Activated CD4-positive, alpha-beta T cell treated with anti-CD3 and anti-CD28 coated beads for 36 hours (primary cell): ENCODE measurements at regions not wholly inside any gene's neighbourhood (a gene's known extent, or its start where the extent isn't known, plus 50 kb on each side); places are given as distances from the start of the nearest gene placed in this dataset.
"Not testable (repeated sequence)": the region's sequence is repeated elsewhere in the genome, so short reads cannot be mapped to it uniquely, and the experiment has no call there.

ENCODE experiments used
- ATAC-seq: fragments of 200-7000 bp; cut with Tn5 transposase; one replicate; pipeline ENCODE4 v1.10.0; 2021; ENCODE audit warnings: mild to moderate bottlenecking, moderate library complexity
- CTCF ChIA-PET: fragments of 350-600 bp; sonication (Branson Sonifier 250); formaldehyde crosslinking; loops from one replicate; lab custom pipeline; 2021; ENCODE audit warnings: antibody characterized with exemption; lab: Charles Lee
- POLR2A ChIA-PET: fragments of 350-600 bp; sonication (Branson Sonifier 250); formaldehyde crosslinking; loops from one replicate; lab custom pipeline; 2021; ENCODE audit warnings: antibody characterized with exemption, inconsistent platforms; lab: Charles Lee
- DNase-seq: peaks from one replicate; pipeline ENCODE4 v3.0.0-alpha.2; 2020
- H3K27ac Mint-ChIP-seq: one replicate; pipeline ENCODE4 v1.8.0; 2021; ENCODE audit warnings: mixed read lengths
- H3K27me3 Mint-ChIP-seq: one replicate; pipeline ENCODE4 v1.8.0; 2021; ENCODE audit warnings: mixed read lengths
- H3K36me3 Mint-ChIP-seq: one replicate; pipeline ENCODE4 v1.8.0; 2021; ENCODE audit warnings: low read depth, mixed read lengths
- H3K4me1 Mint-ChIP-seq: one replicate; pipeline ENCODE4 v1.8.0; 2021; ENCODE audit warnings: mixed read lengths
- H3K4me3 Mint-ChIP-seq: one replicate; pipeline ENCODE4 v1.8.0; 2021; ENCODE audit warnings: mild to moderate bottlenecking, moderate library complexity, mixed read lengths
- H3K9me3 Mint-ChIP-seq: one replicate; pipeline ENCODE4 v1.8.0; 2021; ENCODE audit warnings: low read depth, mixed read lengths
- intact Hi-C, 2 experiments: fragments of 100-400 bp; cut with DNase I in 1 of 2; cut with micrococcal nuclease in 1 of 2; formaldehyde crosslinking; loops; one replicate each; pipeline versions ENCODE4 v1.14.2 to v1.15.1; 2022 to 2024; cut with DNase I, micrococcal nuclease

GRCh38 chr10:56507033-56507432 is 146.0 kb upstream of the ZWINT start:
- DNase-seq (no peak), ATAC-seq (no peak)
- Mint-ChIP-seq H3K27me3 (no peaks in the 10 kb centered on the region), H3K36me3 (no peaks in the 10 kb centered on the region), H3K27ac (no peak overlapping the region), H3K4me1 (no peaks in the 10 kb centered on the region), H3K4me3 (no peak overlapping the region), H3K9me3 (no peaks in the 10 kb centered on the region)
- CTCF ChIA-PET: no interaction called here
- intact Hi-C loops: no loop called here
- POLR2A ChIA-PET: no interaction called here

- no peak overlapping the region for H3K4me3 Mint-ChIP-seq
- no peaks in the 10 kb centered on the region for H3K9me3 Mint-ChIP-seq
- H3K4me1 Mint-ChIP-seq: no peaks in the 10 kb centered on the region
- H3K36me3 Mint-ChIP-seq: no peaks in the 10 kb centered on the region
- DNase-seq (no peak), ATAC-seq (no peak)
- CTCF ChIA-PET: no interaction called here
- no peaks in the 10 kb centered on the region for H3K27me3 Mint-ChIP-seq
- intact Hi-C loops: no loop called here
- H3K27ac Mint-ChIP-seq: no peak overlapping the region
- POLR2A ChIA-PET: no interaction called here
Measured at GRCh38 chr10:56505555-56505954, 144.5 kb upstream of the ZWINT start.

GRCh38 chr10:56496186-56496486 is 135.1 kb upstream of the ZWINT start:
- no peak for ATAC-seq
- Mint-ChIP-seq H3K27me3 (no peaks in the 10 kb centered on the region), H3K36me3 (no peaks in the 10 kb centered on the region), H3K4me1 (no peaks in the 10 kb centered on the region), H3K9me3 (peaks cover 8% of the 10 kb centered on the region), H3K4me3 (no peak overlapping the region), H3K27ac (no peak overlapping the region)
- ChIA-PET POLR2A (no interaction called here), CTCF (no interaction called here)
- DNase-seq: no peak
- intact Hi-C loops: no loop called here

DNA sequence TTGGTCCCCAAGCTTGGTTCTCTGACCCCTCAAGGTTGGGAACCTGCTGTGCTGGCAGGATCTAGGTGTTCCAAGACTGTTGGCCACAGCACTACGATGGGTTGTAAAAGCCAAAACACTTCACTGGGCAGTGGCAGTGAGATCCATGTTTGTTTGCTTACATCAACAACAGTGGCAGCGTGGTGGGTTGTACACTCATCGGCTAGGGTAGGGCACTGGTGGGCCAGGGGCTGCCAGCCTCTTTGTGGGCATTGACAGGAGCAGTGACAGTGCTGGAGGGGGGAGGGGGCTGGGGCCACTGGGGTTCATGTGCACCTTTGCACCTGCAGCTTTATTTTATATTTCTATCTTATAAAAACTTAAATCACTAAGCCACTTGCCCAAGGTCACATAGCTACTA is 126.7 kb upstream of the ZWINT start:
- ChIA-PET POLR2A (no interaction called here), CTCF (no interaction called here)
- Mint-ChIP-seq H3K4me3 (no peak overlapping the region), H3K36me3 (no peaks in the 10 kb centered on the region), H3K27me3 (no peaks in the 10 kb centered on the region), H3K27ac (no peak overlapping the region), H3K9me3 (peaks cover 3% of the 10 kb centered on the region), H3K4me1 (no peaks in the 10 kb centered on the region)
- intact Hi-C loops: no loop called here
- no peak for ATAC-seq
- DNase-seq: no peak

- ATAC-seq (no peak), DNase-seq (no peak)
- intact Hi-C loops: no loop called here
- ChIA-PET POLR2A (no interaction called here), CTCF (no interaction called here)
- Mint-ChIP-seq H3K27ac (no peak overlapping the region), H3K4me3 (no peak overlapping the region), H3K9me3 (no peaks in the 10 kb centered on the region), H3K36me3 (no peaks in the 10 kb centered on the region), H3K27me3 (no peaks in the 10 kb centered on the region), H3K4me1 (no peaks in the 10 kb centered on the region)
Measured at GRCh38 chr10:56481521-56482091, 120.5 kb upstream of the ZWINT start.

DNA sequence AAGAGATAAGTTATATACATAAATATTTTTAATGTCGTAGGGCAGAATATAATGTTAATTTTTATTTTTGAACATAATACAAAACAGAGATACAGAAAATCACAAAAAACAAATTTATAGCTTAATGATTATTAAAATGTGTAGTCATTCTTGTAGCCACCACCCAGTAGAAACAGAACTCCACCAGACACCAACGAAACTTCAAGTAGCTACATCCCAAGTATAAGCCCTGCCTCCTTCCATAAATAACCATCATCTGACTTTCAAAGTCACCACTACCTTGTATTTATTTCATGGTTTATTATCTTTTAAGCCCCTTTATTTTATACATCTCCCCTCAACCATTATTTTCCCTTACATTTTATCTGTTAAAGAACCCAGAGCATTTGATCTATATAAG is 111.9 kb upstream of the ZWINT start:
- H3K27ac Mint-ChIP-seq: no peak overlapping the region
- peaks cover 3% of the 10 kb centered on the region for H3K9me3 Mint-ChIP-seq
- no peaks in the 10 kb centered on the region for H3K27me3 Mint-ChIP-seq
- POLR2A ChIA-PET: no interaction called here
- H3K4me3 Mint-ChIP-seq: no peak overlapping the region
- intact Hi-C loops: no loop called here
- CTCF ChIA-PET: no interaction called here
- H3K36me3 Mint-ChIP-seq: no peaks in the 10 kb centered on the region
- no peak for ATAC-seq
- DNase-seq: no peak
- H3K4me1 Mint-ChIP-seq: no peaks in the 10 kb centered on the region

GRCh38 chr10:56470701-56471100 is 109.6 kb upstream of the ZWINT start:
- H3K4me3 Mint-ChIP-seq: no peak overlapping the region
- H3K4me1 Mint-ChIP-seq: no peaks in the 10 kb centered on the region
- ChIA-PET CTCF (no interaction called here), POLR2A (no interaction called here)
- DNase-seq (no peak), ATAC-seq (no peak)
- peaks cover 3% of the 10 kb centered on the region for H3K9me3 Mint-ChIP-seq
- intact Hi-C loops: no loop called here
- H3K27ac Mint-ChIP-seq: no peak overlapping the region
- H3K36me3 Mint-ChIP-seq: no peaks in the 10 kb centered on the region
- H3K27me3 Mint-ChIP-seq: no peaks in the 10 kb centered on the region

GRCh38 chr10:56469482-56469881 is 108.4 kb upstream of the ZWINT start:
- intact Hi-C loops: no loop called here
- Mint-ChIP-seq H3K4me3 (no peak overlapping the region), H3K27me3 (no peaks in the 10 kb centered on the region), H3K36me3 (no peaks in the 10 kb centered on the region), H3K9me3 (peaks cover 3% of the 10 kb centered on the region), H3K4me1 (no peaks in the 10 kb centered on the region), H3K27ac (no peak overlapping the region)
- POLR2A ChIA-PET: no interaction called here
- no peak for ATAC-seq
- DNase-seq: no peak
- CTCF ChIA-PET: interaction anchor here (0.6 kb wide), 1 partner anchor 249 kb away, joined by 3 read pairs; no protein-coding TSS in a partner anchor

GRCh38 chr10:56466005-56466404 is 104.9 kb upstream of the ZWINT start:
- Mint-ChIP-seq H3K9me3 (peaks cover 3% of the 10 kb centered on the region), H3K4me3 (no peak overlapping the region), H3K27me3 (no peaks in the 10 kb centered on the region), H3K4me1 (no peaks in the 10 kb centered on the region), H3K27ac (no peak overlapping the region), H3K36me3 (no peaks in the 10 kb centered on the region)
- no peak for DNase-seq
- ChIA-PET CTCF (no interaction called here), POLR2A (no interaction called here)
- ATAC-seq: no peak
- intact Hi-C loops: no loop called here

DNA sequence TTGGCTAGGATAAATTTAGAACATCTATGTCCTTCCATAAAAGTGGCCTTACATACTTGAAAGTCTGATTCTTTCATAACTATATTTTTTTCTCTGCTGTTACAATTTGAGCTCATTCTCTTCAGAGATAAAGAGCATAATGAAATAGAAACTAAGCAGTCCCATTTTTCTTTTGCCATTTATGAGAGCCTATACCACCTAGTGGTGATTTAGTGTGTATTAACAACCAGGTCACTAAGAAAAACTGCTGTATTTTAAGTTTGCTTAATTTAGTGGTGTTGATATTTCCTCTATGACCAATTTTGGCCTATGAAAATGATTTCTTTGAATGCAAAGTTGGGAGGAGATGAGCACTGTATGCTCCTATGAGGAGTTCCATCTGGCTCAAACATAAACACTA is 88.7 kb upstream of the ZWINT start:
- peaks cover 3% of the 10 kb centered on the region for H3K9me3 Mint-ChIP-seq
- H3K27ac Mint-ChIP-seq: no peak overlapping the region
- ATAC-seq (no peak), DNase-seq (no peak)
- no peaks in the 10 kb centered on the region for H3K27me3 Mint-ChIP-seq
- H3K4me3 Mint-ChIP-seq: no peak overlapping the region
- no peaks in the 10 kb centered on the region for H3K4me1 Mint-ChIP-seq
- intact Hi-C loops: no loop called here
- ChIA-PET CTCF (interaction anchor here (0.9 kb wide), 1 partner anchor 189 kb away, joined by 3 read pairs; no protein-coding TSS in a partner anchor), POLR2A (no interaction called here)
- H3K36me3 Mint-ChIP-seq: no peaks in the 10 kb centered on the region

DNA sequence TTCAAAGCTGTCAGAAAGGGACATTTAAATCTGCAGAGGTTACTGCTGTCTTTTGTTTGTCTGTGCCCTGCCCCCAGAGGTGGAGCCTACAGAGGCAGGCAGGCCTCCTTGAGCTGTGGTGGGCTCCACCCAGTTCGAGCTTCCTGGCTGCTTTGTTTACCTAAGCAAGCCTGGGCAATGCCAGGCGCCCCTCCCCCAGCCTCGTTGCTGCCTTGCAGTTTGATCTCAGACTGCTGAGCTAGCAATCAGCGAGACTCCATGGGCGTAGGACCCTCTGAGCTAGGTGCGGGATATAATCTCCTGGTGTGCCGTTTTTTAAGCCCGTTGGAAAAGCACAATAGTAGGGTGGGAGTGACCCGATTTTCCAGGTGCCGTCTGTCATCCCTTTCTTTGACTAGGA is 86.6 kb upstream of the ZWINT start:
- POLR2A ChIA-PET, H3K4me3 Mint-ChIP-seq, H3K9me3 Mint-ChIP-seq, CTCF ChIA-PET, H3K4me1 Mint-ChIP-seq, DNase-seq, H3K36me3 Mint-ChIP-seq, H3K27ac Mint-ChIP-seq, intact Hi-C loops, H3K27me3 Mint-ChIP-seq, ATAC-seq: not testable (repeated sequence)

GRCh38 chr10:56441337-56441736 is 80.3 kb upstream of the ZWINT start:
- CTCF ChIA-PET, ATAC-seq, POLR2A ChIA-PET, H3K4me1 Mint-ChIP-seq, H3K9me3 Mint-ChIP-seq, H3K4me3 Mint-ChIP-seq, DNase-seq, H3K27me3 Mint-ChIP-seq, intact Hi-C loops, H3K36me3 Mint-ChIP-seq, H3K27ac Mint-ChIP-seq: not testable (repeated sequence)
